GM18868 (cell line): ENCODE measurements at regions not wholly inside any gene's neighbourhood (a gene's known extent, or its start where the extent isn't known, plus 50 kb on each side); places are given as distances from the start of the nearest gene placed in this dataset.
"Not testable (repeated sequence)": the region's sequence is repeated elsewhere in the genome, so short reads cannot be mapped to it uniquely, and the experiment has no call there.

Source experiments
- ATAC-seq: cut with Tn5 transposase; IDR thresholded peaks from one replicate; pipeline ENCODE4 v1.9.1; 2021; ENCODE audit warnings: mild to moderate bottlenecking, moderate library complexity; ENCODE audit not compliant: unreplicated experiment

GRCh38 chr5:102613661-102614060 is 114.9 kb upstream of the SLCO6A1 start:
- ATAC-seq = no peak

- ATAC-seq = no peak
These were observed 118.7 kb upstream of the SLCO6A1 start for GRCh38 chr5:102617191-102618187.

- no peak for ATAC-seq
These were observed 123.5 kb upstream of the SLCO6A1 start for GRCh38 chr5:102622262-102622661.

- no peak for ATAC-seq
These were observed 124.7 kb upstream of the SLCO6A1 start for GRCh38 chr5:102623329-102624065.

- no peak for ATAC-seq
These were observed 125.6 kb upstream of the SLCO6A1 start for GRCh38 chr5:102624405-102624804.

- no peak for ATAC-seq
These were observed 126.7 kb upstream of the SLCO6A1 start for GRCh38 chr5:102625468-102625867.

- ATAC-seq = no peak
These were observed 127.1 kb upstream of the SLCO6A1 start for GRCh38 chr5:102625928-102626327.

GRCh38 chr5:102627315-102627714 is 127.8 kb upstream of the PAM start:
- no peak for ATAC-seq

- no peak for ATAC-seq
These were observed 126.5 kb upstream of the PAM start for GRCh38 chr5:102628441-102629175.

- no peak for ATAC-seq
These were observed 125.1 kb upstream of the PAM start for GRCh38 chr5:102629827-102630605.

- ATAC-seq = not testable (repeated sequence)
These were observed 119.7 kb upstream of the PAM start for GRCh38 chr5:102635399-102635798.

GRCh38 chr5:102638316-102638715 is 116.8 kb upstream of the PAM start:
- no peak for ATAC-seq

GRCh38 chr5:102638912-102639652 is 116.0 kb upstream of the PAM start:
- no peak for ATAC-seq

- ATAC-seq = no peak
These were observed 105.4 kb upstream of the PAM start for GRCh38 chr5:102649731-102650130.

GRCh38 chr5:102651466-102651865 is 103.6 kb upstream of the PAM start:
- no peak for ATAC-seq

- no peak for ATAC-seq
These were observed 100.4 kb upstream of the PAM start for GRCh38 chr5:102654559-102655349.

- ATAC-seq = no peak
These were observed 96.0 kb upstream of the PAM start for GRCh38 chr5:102659151-102659550.

- ATAC-seq = no peak
These were observed 95.0 kb upstream of the PAM start for GRCh38 chr5:102660111-102660510.
